Sigmoid colon (tissue), 4 donors: ENCODE measurements at regions not wholly inside any gene's neighbourhood (a gene's known extent, or its start where the extent isn't known, plus 50 kb on each side); places are given as distances from the start of the nearest gene placed in this dataset.

Source experiments
- CTCF ChIP-seq, 4 experiments: fragments of 450-650 bp in 3 of 4; fragments of 200-600 bp in 1 of 4; IDR thresholded peaks; one replicate each; pipeline ENCODE4 v1.5.1; 2016 to 2019; ENCODE audit warnings: antibody characterized with exemption in 4 of 4, mild to moderate bottlenecking in 3 of 4, moderate library complexity in 2 of 4
- EP300 ChIP-seq, 4 donors: sonication (generic); formaldehyde crosslinking; IDR thresholded peaks; one replicate each; pipeline ENCODE4 v1.6.1; 2017; ENCODE audit warnings: antibody characterized with exemption in 4 of 4
- POLR2A ChIP-seq, 2 donors: fragments of 450-650 bp; IDR thresholded peaks; one replicate each; pipeline ENCODE4 v1.6.1; 2016; ENCODE audit warnings: antibody characterized with exemption in 2 of 2, mild to moderate bottlenecking in 2 of 2, moderate library complexity in 2 of 2

- TF ChIP-seq CTCF (IDR thresholded peaks at IDR 0.05) = no peak
- no peak for TF ChIP-seq EP300 (IDR thresholded peaks at IDR 0.05)
- no peak for TF ChIP-seq POLR2A (IDR thresholded peaks at IDR 0.05)
Observed at GRCh38 chr17:77556383-77557061, 402.0 kb upstream of the TNRC6C start.
